Epithelial cell of esophagus (primary cell): ENCODE measurements at regions not wholly inside any gene's neighbourhood (a gene's known extent, or its start where the extent isn't known, plus 50 kb on each side); places are given as distances from the start of the nearest gene placed in this dataset.

Experiments
- DNase-seq: peaks from one replicate; pipeline ENCODE4 v3.0.0; 2010; ENCODE audit warnings: low read depth
- H3K4me3 ChIP-seq: 2 replicates; pipeline ENCODE4 v1.5.1; 2011; ENCODE audit warnings: mild to moderate bottlenecking, low read length, control low read depth
- CTCF ChIP-seq: IDR thresholded peaks from 2 replicates; pipeline ENCODE4 v1.5.1; 2011; ENCODE audit warnings: low read depth, mild to moderate bottlenecking, low read length, control low read depth, inconsistent platforms; ENCODE audit not compliant: insufficient read depth; ENCODE audit errors: missing control alignments

- H3K4me3 ChIP-seq = no peak overlapping the region
- no peak for DNase-seq
- no peak for TF ChIP-seq CTCF
Measured at GRCh38 chr20:37630993-37631392, 62.8 kb upstream of the CTNNBL1 start.

GRCh38 chr20:37630166-37630565, 63.7 kb upstream of the CTNNBL1 start:
- DNase-seq = no peak
- no peak for TF ChIP-seq CTCF
- H3K4me3 ChIP-seq = no peak overlapping the region

- DNase-seq = peak; percentile 30
- no peak for TF ChIP-seq CTCF
- H3K4me3 ChIP-seq = no peak overlapping the region
Measured at GRCh38 chr20:37627767-37628130, 66.1 kb upstream of the CTNNBL1 start.

GRCh38 chr20:37627060-37627766, 66.6 kb upstream of the CTNNBL1 start:
- TF ChIP-seq CTCF = no peak
- H3K4me3 ChIP-seq = no peak overlapping the region
- peak; percentile 67 for DNase-seq

GRCh38 chr20:37624963-37625362, 68.9 kb upstream of the CTNNBL1 start:
- H3K4me3 ChIP-seq = no peak overlapping the region
- no peak for DNase-seq
- no peak for TF ChIP-seq CTCF

GRCh38 chr20:37622728-37623127, 71.1 kb upstream of the CTNNBL1 start:
- TF ChIP-seq CTCF = no peak
- DNase-seq = no peak
- no peak overlapping the region for H3K4me3 ChIP-seq

GRCh38 chr20:37619496-37619895, 74.3 kb upstream of the CTNNBL1 start:
- TF ChIP-seq CTCF = no peak
- DNase-seq = no peak
- no peak overlapping the region for H3K4me3 ChIP-seq
